ENCODE measurements at regions not wholly inside any gene's neighbourhood (a gene's known extent, or its start where the extent isn't known, plus 50 kb on each side); places are given as distances from the start of the nearest gene placed in this dataset.
"Not testable (repeated sequence)": the region's sequence is repeated elsewhere in the genome, so short reads cannot be mapped to it uniquely, and the experiment has no call there.

DNA sequence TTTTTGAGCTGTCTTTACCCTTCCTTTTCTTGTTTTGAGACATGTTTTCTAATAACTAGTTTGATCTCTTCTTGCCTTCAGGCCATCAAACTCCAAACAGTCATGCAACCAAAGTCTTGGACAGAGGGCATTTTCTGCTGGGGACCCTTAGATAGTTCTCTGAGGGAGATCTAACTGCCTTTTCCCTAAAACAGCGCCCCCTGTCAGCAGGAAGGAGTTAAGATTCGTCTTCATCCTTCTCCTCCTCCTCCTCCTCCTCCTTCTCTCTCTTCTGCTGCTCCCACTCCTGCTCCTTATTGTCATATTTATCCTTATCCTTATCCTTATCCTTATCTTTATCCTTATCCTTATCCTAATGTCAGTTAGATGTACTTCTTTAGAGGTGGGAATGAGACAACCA is 417.2 kb downstream of the TRAM1L1 start:
- DNase-seq, result no peak

- DNase-seq, result no peak
These were observed 419.7 kb downstream of the TRAM1L1 start for GRCh38 chr4:116665716-116666115.

DNA sequence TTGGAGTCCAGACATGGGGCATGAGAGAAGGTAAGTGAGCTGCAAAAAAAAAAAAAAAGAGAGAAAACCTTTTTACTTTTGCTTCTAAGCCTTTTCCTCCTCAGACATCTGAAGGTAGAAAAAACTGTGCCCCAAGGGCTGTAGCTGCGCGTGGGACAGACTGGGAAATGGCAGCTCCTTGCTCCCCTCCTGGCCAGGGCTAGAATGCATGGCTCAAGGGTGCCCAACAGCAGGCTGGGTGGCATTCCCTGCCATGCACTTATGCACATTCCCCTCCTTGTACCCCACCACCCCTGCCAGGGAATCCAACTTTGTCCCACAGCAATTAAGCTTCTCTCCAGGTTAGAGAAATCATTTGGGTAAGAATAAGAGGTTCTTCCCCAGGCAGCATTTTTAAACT is 421.2 kb downstream of the TRAM1L1 start:
- no peak for DNase-seq

GRCh38 chr4:116639070-116639577 is 446.3 kb downstream of the TRAM1L1 start:
- DNase-seq, result no peak

GRCh38 chr4:116638592-116638991 is 446.8 kb downstream of the TRAM1L1 start:
- no peak for DNase-seq

DNA sequence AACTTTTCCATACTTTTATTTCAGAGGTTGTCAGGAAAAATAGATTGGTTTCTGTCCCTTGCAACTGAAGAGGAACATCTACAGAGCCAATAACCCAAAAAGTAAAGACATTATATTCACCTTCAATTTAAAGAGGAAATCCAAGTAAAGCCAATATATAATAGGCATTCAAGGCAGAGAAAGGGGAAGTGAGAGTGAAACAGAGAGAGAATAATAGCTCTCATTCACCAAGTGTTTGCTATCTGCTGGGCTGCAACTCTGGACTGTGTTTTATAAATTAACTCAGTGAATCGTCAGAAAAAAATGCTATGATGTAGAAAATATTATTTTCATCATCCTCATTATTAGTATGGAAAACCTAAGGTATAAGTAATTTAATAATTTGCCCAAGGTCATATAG is 448.5 kb downstream of the TRAM1L1 start:
- no peak for DNase-seq

DNA sequence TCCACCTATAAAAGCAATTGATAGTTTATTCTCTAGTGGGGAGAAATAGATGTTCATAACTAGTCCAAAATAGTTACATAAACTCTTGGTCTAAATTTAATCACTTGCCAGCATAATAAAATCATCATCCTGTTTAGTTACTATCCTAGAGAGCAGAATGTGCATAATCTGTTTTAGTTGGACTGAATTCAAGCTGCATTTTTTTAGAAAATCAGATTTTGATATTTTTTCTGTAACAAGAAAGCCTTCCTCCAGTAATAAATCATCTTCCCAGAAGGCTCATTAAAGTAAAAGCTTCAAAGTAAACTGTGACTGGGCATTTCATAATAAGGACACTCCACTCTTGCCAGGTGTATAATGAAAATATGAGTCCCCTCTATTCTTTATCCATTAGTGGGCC is 453.1 kb downstream of the TRAM1L1 start:
- DNase-seq, result no peak

GRCh38 chr4:116628598-116628997 is 456.8 kb downstream of the TRAM1L1 start:
- DNase-seq, result no peak

DNA sequence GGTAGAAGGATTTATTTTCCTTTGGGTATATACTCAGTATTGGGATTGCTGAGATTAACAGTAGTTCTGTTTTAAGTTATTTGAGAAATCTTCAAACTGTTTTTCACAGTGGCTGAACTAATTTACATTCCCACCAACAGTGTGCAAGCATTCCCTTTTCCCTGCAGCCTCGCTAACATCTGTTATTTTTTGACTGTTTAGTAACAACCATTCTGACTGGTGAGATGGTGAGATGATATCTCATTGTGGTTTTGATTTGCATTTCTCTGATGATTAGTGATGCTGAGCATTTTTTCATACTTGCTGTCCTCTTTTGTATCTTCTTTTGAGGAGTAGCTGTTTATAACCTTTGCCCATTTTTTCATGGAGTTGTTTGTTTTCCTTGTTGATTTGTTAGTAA is 457.8 kb downstream of the TRAM1L1 start:
- DNase-seq, result no peak

DNA sequence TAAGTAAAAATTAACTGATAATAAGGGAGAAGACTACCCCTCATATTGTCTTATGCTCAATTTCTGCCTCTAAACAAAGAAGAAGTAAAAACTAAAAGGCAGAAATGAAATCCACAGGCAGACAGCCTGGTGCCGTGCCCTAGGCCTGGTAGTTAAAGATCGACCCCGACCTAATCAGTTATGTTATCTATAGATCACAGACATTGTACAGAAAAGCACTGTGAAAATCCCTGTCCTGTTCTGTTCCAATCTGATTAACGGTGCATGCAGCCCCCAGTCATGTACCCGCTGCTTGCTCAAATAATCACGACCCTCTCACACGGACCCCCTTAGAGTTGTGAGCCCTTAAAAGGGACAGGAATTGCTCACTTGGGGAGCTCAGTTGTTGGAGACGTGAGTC is 465.9 kb downstream of the TRAM1L1 start:
- DNase-seq, result not testable (repeated sequence)

DNA sequence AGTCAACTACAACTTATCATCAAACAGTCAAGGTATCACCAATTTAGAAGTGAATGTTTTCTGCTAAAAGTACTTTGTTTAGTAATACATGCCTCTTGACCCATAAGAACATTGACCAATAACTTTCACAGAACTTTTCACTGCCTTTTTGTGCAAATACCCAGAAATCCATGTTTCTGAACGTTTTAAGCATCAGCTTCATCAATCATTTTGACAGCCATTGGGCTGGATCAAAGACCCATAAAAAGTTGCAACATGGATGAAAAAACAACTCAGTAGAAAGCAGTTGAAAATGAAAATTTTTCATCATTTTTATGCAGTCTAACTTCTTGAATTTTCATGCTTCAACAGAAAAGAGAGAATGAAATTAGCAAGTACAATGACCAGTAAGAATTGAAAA is 466.7 kb downstream of the TRAM1L1 start:
- DNase-seq, result no peak

DNA sequence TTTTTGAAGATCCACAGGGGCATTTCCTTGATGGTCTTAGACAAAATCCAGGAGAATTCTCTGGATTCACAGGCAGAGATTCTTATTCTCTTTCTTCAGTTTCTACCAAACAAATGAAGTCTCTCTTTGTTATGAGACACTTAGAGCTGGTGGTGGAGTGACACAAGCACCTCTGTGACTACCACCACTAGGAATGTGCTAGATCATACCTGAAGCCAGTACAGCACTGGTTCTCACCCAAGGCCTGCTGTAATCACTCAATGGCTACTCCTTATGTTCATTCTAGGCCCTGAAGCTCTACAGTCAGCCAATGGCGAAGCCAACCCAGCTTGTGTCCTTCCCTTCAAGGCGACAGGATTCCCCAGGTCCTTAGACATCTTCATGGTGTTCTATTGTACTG is 482.3 kb downstream of the TRAM1L1 start:
- no peak for DNase-seq

GRCh38 chr4:116599859-116600258 is 485.5 kb downstream of the TRAM1L1 start:
- DNase-seq, result no peak

GRCh38 chr4:116598980-116599789 is 486.2 kb downstream of the TRAM1L1 start:
- DNase-seq, result no peak

- no peak for DNase-seq
These were observed 487.0 kb downstream of the TRAM1L1 start for GRCh38 chr4:116598155-116598979.

- no peak for DNase-seq
These were observed 494.7 kb downstream of the TRAM1L1 start for GRCh38 chr4:116590648-116591047.

DNA sequence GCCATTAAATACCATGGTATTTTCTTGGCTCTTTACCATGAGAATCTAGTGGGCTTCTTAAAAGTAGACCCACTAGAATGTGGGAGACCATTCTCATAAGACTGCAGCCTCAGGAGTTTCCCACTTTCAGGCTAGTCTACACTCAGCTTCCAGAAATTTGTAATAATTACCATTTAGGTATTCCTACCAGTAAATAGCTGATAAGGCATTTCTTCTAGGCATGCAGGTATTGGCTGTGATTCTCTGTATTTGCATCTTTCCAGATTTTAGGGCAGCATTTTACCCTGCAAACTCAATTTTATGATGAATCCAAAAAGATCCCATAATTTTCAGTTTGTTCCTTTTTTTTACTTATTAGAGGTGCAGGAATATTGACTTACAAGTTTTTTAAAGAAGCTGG is 496.6 kb downstream of the TRAM1L1 start:
- no peak for DNase-seq

GRCh38 chr4:116585246-116585645 is 500.1 kb downstream of the TRAM1L1 start:
- DNase-seq, result no peak

DNA sequence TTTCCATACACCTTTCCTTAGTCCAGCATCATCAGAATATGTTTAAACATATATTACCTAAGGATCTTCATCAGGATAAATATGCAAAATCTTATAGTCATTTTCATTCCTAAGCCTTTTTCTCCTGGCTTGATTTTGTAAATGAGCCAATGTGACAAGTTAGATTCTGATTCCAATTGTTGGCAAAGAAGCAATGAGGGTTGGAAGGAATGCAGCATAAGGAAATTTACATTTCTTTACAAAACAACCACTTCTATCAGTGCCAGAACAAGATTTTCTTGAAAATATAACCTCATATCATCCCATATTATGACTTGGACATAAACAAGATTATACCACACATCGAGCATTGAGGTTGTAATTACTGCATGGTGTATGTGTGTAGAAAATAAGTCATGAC is 508.1 kb downstream of the TRAM1L1 start:
- DNase-seq, result no peak

- DNase-seq, result no peak
These were observed 511.8 kb downstream of the TRAM1L1 start for GRCh38 chr4:116573540-116573939.

DNA sequence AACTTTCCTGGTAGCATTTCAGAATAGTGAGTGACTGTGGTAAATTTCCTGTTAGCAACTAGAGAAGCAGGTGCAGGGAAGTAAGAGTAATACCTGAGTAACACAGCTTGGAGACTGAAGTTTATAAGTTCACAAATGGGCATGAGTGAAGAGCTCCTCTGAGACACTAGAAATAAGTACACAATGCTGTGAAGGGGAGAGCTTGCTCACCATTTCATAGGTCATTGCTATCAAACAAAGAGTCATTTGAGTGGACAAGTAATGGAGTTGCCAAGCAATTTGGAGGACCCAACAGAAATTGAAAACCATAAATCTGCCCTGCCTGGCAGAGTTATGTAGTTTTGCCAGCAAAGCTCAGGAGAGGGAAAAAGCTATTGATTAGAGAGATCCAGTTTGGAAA is 523.6 kb downstream of the TRAM1L1 start:
- DNase-seq, result no peak

GRCh38 chr4:116551806-116552205 is 533.6 kb downstream of the TRAM1L1 start:
- no peak for DNase-seq

GRCh38 chr4:116547632-116548031 is 537.7 kb downstream of the TRAM1L1 start:
- DNase-seq, result no peak
